Panc1 (cell line): ENCODE measurements at regions not wholly inside any gene's neighbourhood (a gene's known extent, or its start where the extent isn't known, plus 50 kb on each side); places are given as distances from the start of the nearest gene placed in this dataset.

Source experiments
- POLR2AphosphoS5 ChIP-seq: IDR thresholded peaks from 2 replicates; pipeline ENCODE4 v1.6.1; 2012; ENCODE audit warnings: mild to moderate bottlenecking, low read depth, low read length, moderate library complexity
- SIN3A ChIP-seq: IDR thresholded peaks from 2 replicates; pipeline ENCODE4 v1.6.1; 2012; ENCODE audit warnings: low read depth, mild to moderate bottlenecking, low read length, moderate library complexity, borderline replicate concordance; ENCODE audit not compliant: insufficient read depth
- TF ChIP-seq, protein P1 (sequence below): fragments of 450-650 bp; IDR thresholded peaks from 2 replicates; pipeline ENCODE4 v1.5.1; 2017; ENCODE audit warnings: mild to moderate bottlenecking
- TF ChIP-seq, protein P2 (sequence below), 2 experiments: IDR thresholded peaks; 2 replicates each; pipeline ENCODE4 v1.6.1; 2011 to 2012; ENCODE audit warnings: low read depth in 2 of 2, control low read depth in 1 of 2, low read length in 1 of 2, mild to moderate bottlenecking in 1 of 2, moderate library complexity in 1 of 2; ENCODE audit not compliant: insufficient read depth in 1 of 2

DNA sequence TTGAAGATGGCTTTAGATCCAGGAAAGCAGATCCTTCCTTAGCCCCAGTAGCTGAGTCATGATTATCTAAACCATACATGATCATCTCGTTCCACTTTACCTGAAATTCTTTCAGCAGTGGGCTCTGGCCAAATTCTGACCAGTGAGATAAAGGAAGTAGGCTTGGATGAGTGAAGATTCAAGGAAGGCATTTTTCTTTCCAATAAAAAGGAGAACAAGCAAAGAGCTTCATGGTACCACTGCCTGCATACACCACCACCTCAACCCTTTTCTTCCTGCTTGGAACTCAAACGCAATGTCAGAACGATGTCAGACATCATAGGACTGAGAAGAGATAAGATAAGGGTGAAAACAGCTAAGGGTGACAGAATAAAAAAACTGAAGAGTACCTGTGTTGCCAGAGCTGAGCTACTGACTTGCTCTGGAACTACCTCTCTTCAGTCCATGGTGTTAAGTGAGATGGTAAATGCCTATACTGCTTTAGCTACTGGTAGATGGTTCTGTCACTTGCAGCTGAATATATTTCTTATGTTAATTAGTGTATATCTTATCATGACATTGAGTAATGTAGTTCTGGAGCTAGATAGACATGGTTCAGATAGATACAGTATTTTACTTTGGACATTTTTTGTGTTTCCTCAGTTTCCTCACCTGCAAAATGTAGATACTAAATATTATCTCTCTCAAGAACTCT lies 58.7 kb upstream of the ACVR1 start:
- TF ChIP-seq, protein P1, sequence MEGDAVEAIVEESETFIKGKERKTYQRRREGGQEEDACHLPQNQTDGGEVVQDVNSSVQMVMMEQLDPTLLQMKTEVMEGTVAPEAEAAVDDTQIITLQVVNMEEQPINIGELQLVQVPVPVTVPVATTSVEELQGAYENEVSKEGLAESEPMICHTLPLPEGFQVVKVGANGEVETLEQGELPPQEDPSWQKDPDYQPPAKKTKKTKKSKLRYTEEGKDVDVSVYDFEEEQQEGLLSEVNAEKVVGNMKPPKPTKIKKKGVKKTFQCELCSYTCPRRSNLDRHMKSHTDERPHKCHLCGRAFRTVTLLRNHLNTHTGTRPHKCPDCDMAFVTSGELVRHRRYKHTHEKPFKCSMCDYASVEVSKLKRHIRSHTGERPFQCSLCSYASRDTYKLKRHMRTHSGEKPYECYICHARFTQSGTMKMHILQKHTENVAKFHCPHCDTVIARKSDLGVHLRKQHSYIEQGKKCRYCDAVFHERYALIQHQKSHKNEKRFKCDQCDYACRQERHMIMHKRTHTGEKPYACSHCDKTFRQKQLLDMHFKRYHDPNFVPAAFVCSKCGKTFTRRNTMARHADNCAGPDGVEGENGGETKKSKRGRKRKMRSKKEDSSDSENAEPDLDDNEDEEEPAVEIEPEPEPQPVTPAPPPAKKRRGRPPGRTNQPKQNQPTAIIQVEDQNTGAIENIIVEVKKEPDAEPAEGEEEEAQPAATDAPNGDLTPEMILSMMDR, result no peak
- TF ChIP-seq, protein P2, sequence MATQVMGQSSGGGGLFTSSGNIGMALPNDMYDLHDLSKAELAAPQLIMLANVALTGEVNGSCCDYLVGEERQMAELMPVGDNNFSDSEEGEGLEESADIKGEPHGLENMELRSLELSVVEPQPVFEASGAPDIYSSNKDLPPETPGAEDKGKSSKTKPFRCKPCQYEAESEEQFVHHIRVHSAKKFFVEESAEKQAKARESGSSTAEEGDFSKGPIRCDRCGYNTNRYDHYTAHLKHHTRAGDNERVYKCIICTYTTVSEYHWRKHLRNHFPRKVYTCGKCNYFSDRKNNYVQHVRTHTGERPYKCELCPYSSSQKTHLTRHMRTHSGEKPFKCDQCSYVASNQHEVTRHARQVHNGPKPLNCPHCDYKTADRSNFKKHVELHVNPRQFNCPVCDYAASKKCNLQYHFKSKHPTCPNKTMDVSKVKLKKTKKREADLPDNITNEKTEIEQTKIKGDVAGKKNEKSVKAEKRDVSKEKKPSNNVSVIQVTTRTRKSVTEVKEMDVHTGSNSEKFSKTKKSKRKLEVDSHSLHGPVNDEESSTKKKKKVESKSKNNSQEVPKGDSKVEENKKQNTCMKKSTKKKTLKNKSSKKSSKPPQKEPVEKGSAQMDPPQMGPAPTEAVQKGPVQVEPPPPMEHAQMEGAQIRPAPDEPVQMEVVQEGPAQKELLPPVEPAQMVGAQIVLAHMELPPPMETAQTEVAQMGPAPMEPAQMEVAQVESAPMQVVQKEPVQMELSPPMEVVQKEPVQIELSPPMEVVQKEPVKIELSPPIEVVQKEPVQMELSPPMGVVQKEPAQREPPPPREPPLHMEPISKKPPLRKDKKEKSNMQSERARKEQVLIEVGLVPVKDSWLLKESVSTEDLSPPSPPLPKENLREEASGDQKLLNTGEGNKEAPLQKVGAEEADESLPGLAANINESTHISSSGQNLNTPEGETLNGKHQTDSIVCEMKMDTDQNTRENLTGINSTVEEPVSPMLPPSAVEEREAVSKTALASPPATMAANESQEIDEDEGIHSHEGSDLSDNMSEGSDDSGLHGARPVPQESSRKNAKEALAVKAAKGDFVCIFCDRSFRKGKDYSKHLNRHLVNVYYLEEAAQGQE (IDR thresholded peaks at IDR 0.05; ENCODE audit: insufficient read depth in 1 of 2, low read depth in 2 of 2, low read length in 1 of 2), result no peak
- no peak for TF ChIP-seq SIN3A
- TF ChIP-seq POLR2AphosphoS5, result no peak
